Type B pancreatic cell (in vitro differentiated cells): ENCODE measurements at regions not wholly inside any gene's neighbourhood (a gene's known extent, or its start where the extent isn't known, plus 50 kb on each side); places are given as distances from the start of the nearest gene placed in this dataset.

Source experiments
- DNase-seq: peaks from one replicate; pipeline ENCODE4 v3.0.0; 2021; ENCODE audit warnings: mixed read lengths; ENCODE audit not compliant: unreplicated experiment; ENCODE audit errors: extremely low spot score
- H3K27ac Mint-ChIP-seq: 2 replicates; pipeline ENCODE4 v1.8.0; 2021; ENCODE audit warnings: mild to moderate bottlenecking, mixed read lengths
- H3K27me3 Mint-ChIP-seq: 2 replicates; pipeline ENCODE4 v1.8.0; 2021; ENCODE audit warnings: mixed read lengths
- H3K36me3 Mint-ChIP-seq: 2 replicates; pipeline ENCODE4 v1.8.0; 2021; ENCODE audit warnings: mixed read lengths
- H3K4me1 Mint-ChIP-seq: one replicate; pipeline ENCODE4 v1.8.0; 2021; ENCODE audit warnings: mixed read lengths; ENCODE audit not compliant: unreplicated experiment
- H3K4me3 Mint-ChIP-seq: 2 replicates; pipeline ENCODE4 v1.8.0; 2021; ENCODE audit warnings: mild to moderate bottlenecking, mixed read lengths
- H3K9me3 Mint-ChIP-seq: 2 replicates; pipeline ENCODE4 v1.8.0; 2021; ENCODE audit warnings: mixed read lengths
- CTCF ChIP-seq: fragments of 200-600 bp; sonication (generic); conservative IDR thresholded peaks from 2 replicates; pipeline ENCODE4 v1.5.0; 2021; ENCODE audit warnings: antibody characterized with exemption, mild to moderate bottlenecking

GRCh38 chr3:88231632-88232031, 81.9 kb downstream of the C3orf38 start:
- Mint-ChIP-seq H3K4me1 (peaks cover 8% of the 10 kb centered on the region), H3K9me3 (peaks cover 4% of the 10 kb centered on the region), H3K4me3 (no peak overlapping the region), H3K27ac (no peak overlapping the region), H3K27me3 (no peaks in the 10 kb centered on the region), H3K36me3 (no peaks in the 10 kb centered on the region)
- no peak for DNase-seq
- no peak for TF ChIP-seq CTCF

GRCh38 chr3:88235102-88235501, 85.3 kb downstream of the C3orf38 start:
- DNase-seq, result no peak
- no peak overlapping the region for H3K27ac Mint-ChIP-seq
- H3K4me1 Mint-ChIP-seq, result no peaks in the 10 kb centered on the region
- H3K9me3 Mint-ChIP-seq, result peaks cover 4% of the 10 kb centered on the region
- no peak overlapping the region for H3K4me3 Mint-ChIP-seq
- no peak for TF ChIP-seq CTCF
- no peaks in the 10 kb centered on the region for H3K36me3 Mint-ChIP-seq
- H3K27me3 Mint-ChIP-seq, result no peaks in the 10 kb centered on the region

GRCh38 chr3:88239870-88240269, 90.1 kb downstream of the C3orf38 start:
- no peak for DNase-seq
- no peak overlapping the region for H3K4me3 Mint-ChIP-seq
- no peak overlapping the region for H3K27ac Mint-ChIP-seq
- H3K9me3 Mint-ChIP-seq, result peaks cover 10% of the 10 kb centered on the region
- H3K27me3 Mint-ChIP-seq, result no peaks in the 10 kb centered on the region
- no peaks in the 10 kb centered on the region for H3K4me1 Mint-ChIP-seq
- no peak for TF ChIP-seq CTCF
- H3K36me3 Mint-ChIP-seq, result no peaks in the 10 kb centered on the region

GRCh38 chr3:88248658-88249057, 98.9 kb downstream of the C3orf38 start:
- Mint-ChIP-seq H3K9me3 (peaks cover 6% of the 10 kb centered on the region), H3K27me3 (no peaks in the 10 kb centered on the region), H3K4me3 (no peak overlapping the region), H3K4me1 (no peaks in the 10 kb centered on the region), H3K27ac (no peak overlapping the region), H3K36me3 (no peaks in the 10 kb centered on the region)
- DNase-seq, result no peak
- TF ChIP-seq CTCF, result no peak

GRCh38 chr3:88259045-88259444, 109.3 kb downstream of the C3orf38 start:
- no peak overlapping the region for H3K27ac Mint-ChIP-seq
- TF ChIP-seq CTCF, result no peak
- no peaks in the 10 kb centered on the region for H3K9me3 Mint-ChIP-seq
- no peak for DNase-seq
- peaks cover 4% of the 10 kb centered on the region for H3K4me1 Mint-ChIP-seq
- H3K4me3 Mint-ChIP-seq, result no peak overlapping the region
- no peaks in the 10 kb centered on the region for H3K36me3 Mint-ChIP-seq
- no peaks in the 10 kb centered on the region for H3K27me3 Mint-ChIP-seq

- no peak for TF ChIP-seq CTCF
- Mint-ChIP-seq H3K4me1 (peaks cover 4% of the 10 kb centered on the region), H3K27ac (no peak overlapping the region), H3K9me3 (no peaks in the 10 kb centered on the region), H3K27me3 (no peaks in the 10 kb centered on the region), H3K36me3 (no peaks in the 10 kb centered on the region), H3K4me3 (no peak overlapping the region)
- DNase-seq, result no peak
Measured at GRCh38 chr3:88262527-88262926, 112.8 kb downstream of the C3orf38 start.
